Ascending aorta (tissue), 2 donors: ENCODE measurements at regions not wholly inside any gene's neighbourhood (a gene's known extent, or its start where the extent isn't known, plus 50 kb on each side); places are given as distances from the start of the nearest gene placed in this dataset.

Source experiments
- DNase-seq, 2 donors: peaks; one replicate each; pipeline ENCODE4 v3.0.0-alpha.2; 2019; ENCODE audit warnings: low spot score in 2 of 2
- H3K27ac ChIP-seq, 2 donors: fragments of 200-600 bp; sonication (generic); one replicate each; pipeline ENCODE4 v1.5.1; 2016 to 2017; ENCODE audit warnings: mild to moderate bottlenecking in 1 of 2
- H3K27me3 ChIP-seq: fragments of 200-600 bp; sonication (generic); one replicate; pipeline ENCODE4 v1.5.1; 2017
- H3K36me3 ChIP-seq, 2 donors: fragments of 200-600 bp; sonication (generic); one replicate each; pipeline ENCODE4 v1.5.1; 2016
- H3K4me1 ChIP-seq, 2 donors: fragments of 200-600 bp; sonication (generic); one replicate each; pipeline ENCODE4 v1.5.1; 2016 to 2017; ENCODE audit warnings: mild to moderate bottlenecking in 1 of 2
- H3K4me3 ChIP-seq, 2 donors: fragments of 200-600 bp; sonication (generic); one replicate each; pipeline ENCODE4 v1.5.1; 2016 to 2017; ENCODE audit warnings: mild to moderate bottlenecking in 1 of 2
- H3K9me3 ChIP-seq, 2 donors: fragments of 200-600 bp; sonication (generic); one replicate each; pipeline ENCODE4 v1.5.1; 2016
- CTCF ChIP-seq, 3 experiments: fragments of 200-600 bp in 2 of 3; fragments of 450-650 bp in 1 of 3; sonication (generic) in 2 of 3; IDR thresholded peaks; one replicate each; pipeline ENCODE4 v1.5.1; 2016 to 2019; ENCODE audit warnings: antibody characterized with exemption in 3 of 3, mild to moderate bottlenecking in 1 of 3, moderate library complexity in 1 of 3
- intact Hi-C: fragments of 100-400 bp; cut with DNase I; formaldehyde crosslinking; loops from one replicate; pipeline ENCODE4 v1.15.1; 2023

DNA sequence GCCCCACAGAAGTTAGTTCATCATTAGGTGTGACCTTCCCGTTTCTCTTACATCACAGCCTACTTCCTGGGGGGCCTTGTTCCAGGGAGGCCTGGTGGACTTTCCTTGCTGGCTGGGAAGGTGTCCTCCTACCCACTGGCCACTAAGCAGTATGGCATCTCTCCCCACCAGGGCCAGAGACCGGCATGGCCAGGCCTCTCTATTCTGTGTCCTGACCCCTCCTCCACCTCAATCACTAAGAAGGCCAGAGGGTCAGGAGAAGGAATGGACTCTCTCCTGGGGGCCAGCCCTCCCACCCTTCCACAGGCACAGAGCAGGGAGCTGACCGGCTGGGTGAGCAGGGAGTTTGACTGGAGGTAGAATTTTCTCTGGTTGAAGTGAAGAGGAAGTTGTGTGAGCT lies 81.9 kb downstream of the PJA1 start:
- no peaks in the 10 kb centered on the region for H3K36me3 ChIP-seq
- no peak for DNase-seq
- no peaks in the 10 kb centered on the region for H3K4me1 ChIP-seq
- TF ChIP-seq CTCF (IDR thresholded peaks at IDR 0.05), result no peak
- intact Hi-C loops, result loop anchor here (10.0 kb wide), 1 partner anchor 49 kb away; no protein-coding TSS in a partner anchor
- peaks cover 4% of the 10 kb centered on the region for H3K27me3 ChIP-seq
- no peaks in the 10 kb centered on the region for H3K9me3 ChIP-seq
- no peak overlapping the region for H3K4me3 ChIP-seq
- no peak overlapping the region for H3K27ac ChIP-seq

DNA sequence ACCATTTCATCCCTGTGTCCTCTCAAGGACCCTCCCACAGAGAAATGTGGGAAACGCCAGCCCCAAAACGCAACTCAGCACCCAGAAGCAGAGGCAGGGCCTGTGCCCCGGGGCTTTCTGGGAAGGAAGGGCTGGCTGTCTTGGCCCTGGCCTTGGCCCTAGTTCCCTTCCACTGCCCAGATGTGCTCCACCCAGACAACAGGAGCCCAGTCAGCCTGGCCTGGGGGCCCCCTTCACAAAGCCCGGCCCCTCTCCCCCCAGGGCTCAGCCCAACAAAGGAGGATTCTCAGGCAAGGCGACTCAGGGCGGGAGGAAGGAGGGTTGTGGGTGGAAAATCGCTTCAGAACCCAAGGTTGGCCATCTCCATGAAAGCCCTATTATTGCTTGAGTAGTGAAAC lies 82.5 kb downstream of the PJA1 start:
- no peaks in the 10 kb centered on the region for H3K4me1 ChIP-seq
- peaks cover 4% of the 10 kb centered on the region for H3K27me3 ChIP-seq
- intact Hi-C loops, result loop anchor here (10.0 kb wide), 1 partner anchor 48 kb away; no protein-coding TSS in a partner anchor
- DNase-seq, result no peak
- no peak for TF ChIP-seq CTCF (IDR thresholded peaks at IDR 0.05)
- no peak overlapping the region for H3K4me3 ChIP-seq
- H3K36me3 ChIP-seq, result no peaks in the 10 kb centered on the region
- no peaks in the 10 kb centered on the region for H3K9me3 ChIP-seq
- H3K27ac ChIP-seq, result no peak overlapping the region

- Histone ChIP-seq H3K36me3 (no peaks in the 10 kb centered on the region), H3K4me3 (no peak overlapping the region), H3K9me3 (no peaks in the 10 kb centered on the region), H3K27me3 (peaks cover 4% of the 10 kb centered on the region), H3K4me1 (no peaks in the 10 kb centered on the region), H3K27ac (no peak overlapping the region)
- intact Hi-C loops, result loop anchor here (10.0 kb wide), 1 partner anchor 47 kb away; no protein-coding TSS in a partner anchor
- no peak for TF ChIP-seq CTCF (IDR thresholded peaks at IDR 0.05)
- DNase-seq, result no peak
These were observed 83.0 kb downstream of the PJA1 start for GRCh38 chrX:69082055-69082752.

GRCh38 chrX:69080855-69081465 lies 84.3 kb downstream of the PJA1 start:
- H3K4me3 ChIP-seq, result no peak overlapping the region
- intact Hi-C loops, result loop anchor here (10.0 kb wide), 1 partner anchor 46 kb away; no protein-coding TSS in a partner anchor

GRCh38 chrX:69079268-69079667 lies 86.0 kb downstream of the PJA1 start:
- H3K27me3 ChIP-seq, result peaks cover 4% of the 10 kb centered on the region
- DNase-seq, result no peak
- no peaks in the 10 kb centered on the region for H3K4me1 ChIP-seq
- TF ChIP-seq CTCF (IDR thresholded peaks at IDR 0.05), result no peak
- intact Hi-C loops, result no loop called here
- no peak overlapping the region for H3K27ac ChIP-seq
- no peaks in the 10 kb centered on the region for H3K36me3 ChIP-seq
- H3K4me3 ChIP-seq, result no peak overlapping the region
- H3K9me3 ChIP-seq, result no peaks in the 10 kb centered on the region

More at GRCh38 chrX:69080855-69081465, 84.3 kb downstream of the PJA1 start:
- Histone ChIP-seq H3K27me3 (peaks cover 4% of the 10 kb centered on the region), H3K4me1 (no peaks in the 10 kb centered on the region), H3K36me3 (no peaks in the 10 kb centered on the region), H3K27ac (no peak overlapping the region), H3K9me3 (no peaks in the 10 kb centered on the region)
- DNase-seq, result no peak
- no peak for TF ChIP-seq CTCF (IDR thresholded peaks at IDR 0.05)
